Lower leg skin (tissue), 4 donors: ENCODE measurements at regions not wholly inside any gene's neighbourhood (a gene's known extent, or its start where the extent isn't known, plus 50 kb on each side); places are given as distances from the start of the nearest gene placed in this dataset.

Experiments used
- DNase-seq, 2 donors: peaks; one replicate each; pipeline ENCODE4 v3.0.0-alpha.2; 2019; ENCODE audit warnings: low spot score in 2 of 2
- H3K4me3 ChIP-seq: fragments of 200-600 bp; sonication (generic); 2 replicates; pipeline ENCODE4 v1.5.1; 2017; ENCODE audit warnings: mild to moderate bottlenecking, low read depth; ENCODE audit not compliant: poor library complexity, severe bottlenecking
- POLR2A ChIP-seq, 2 donors: fragments of 450-650 bp; IDR thresholded peaks; one replicate each; pipeline ENCODE4 v1.6.1; 2016 to 2017; ENCODE audit warnings: antibody characterized with exemption in 2 of 2, mild to moderate bottlenecking in 1 of 2, moderate library complexity in 1 of 2
- WGBS, 2 donors: methylation state at CpG; one replicate each; pipeline ENCODE4 v1.1.5; 2018; 5-methylcytosine and 5-hydroxymethylcytosine counted together
- intact Hi-C: fragments of 100-400 bp; cut with DNase I; formaldehyde crosslinking; loops from one replicate; pipeline ENCODE4 v1.15.0; 2023; ENCODE audit warnings: low total_unique reads
- TF ChIP-seq, protein P1 (sequence below), 3 donors: fragments of 450-650 bp; IDR thresholded peaks; one replicate each; pipeline ENCODE4 v1.5.1; 2016; ENCODE audit warnings: antibody characterized with exemption in 3 of 3, mild to moderate bottlenecking in 3 of 3, moderate library complexity in 2 of 3

DNA sequence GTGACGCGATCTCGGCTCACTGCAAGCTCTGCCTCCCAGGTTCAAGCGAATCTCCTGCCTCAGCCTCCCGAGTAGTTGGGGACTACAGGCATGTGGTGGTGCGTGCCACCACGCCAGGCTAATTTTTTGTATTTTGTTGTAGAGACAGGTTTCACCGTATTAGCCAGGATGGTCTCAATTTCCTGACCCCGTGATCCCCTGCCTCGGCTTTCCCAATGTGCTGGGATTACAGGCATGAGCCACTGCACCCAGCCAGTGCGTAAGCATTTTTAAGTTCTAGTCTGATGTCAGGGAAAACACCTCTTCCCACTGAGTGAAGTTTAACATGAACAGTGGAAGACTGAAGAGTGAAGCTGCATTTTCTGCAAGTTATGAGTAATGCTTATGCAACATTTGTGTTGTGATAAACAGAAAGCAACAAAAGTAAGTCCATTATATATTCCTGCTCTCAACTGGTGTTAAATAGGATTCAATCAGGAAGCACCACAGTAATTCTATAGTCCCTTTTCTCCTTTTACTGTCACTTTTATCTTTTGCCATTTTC is 1219.8 kb upstream of the RAG2 start:
- WGBS, 2 donors: 90 to 91% methylated on average over 11 of the region's 11 CpGs
- no peak overlapping the region for H3K4me3 ChIP-seq
- no peak for TF ChIP-seq POLR2A (IDR thresholded peaks at IDR 0.05)
- TF ChIP-seq, protein P1, sequence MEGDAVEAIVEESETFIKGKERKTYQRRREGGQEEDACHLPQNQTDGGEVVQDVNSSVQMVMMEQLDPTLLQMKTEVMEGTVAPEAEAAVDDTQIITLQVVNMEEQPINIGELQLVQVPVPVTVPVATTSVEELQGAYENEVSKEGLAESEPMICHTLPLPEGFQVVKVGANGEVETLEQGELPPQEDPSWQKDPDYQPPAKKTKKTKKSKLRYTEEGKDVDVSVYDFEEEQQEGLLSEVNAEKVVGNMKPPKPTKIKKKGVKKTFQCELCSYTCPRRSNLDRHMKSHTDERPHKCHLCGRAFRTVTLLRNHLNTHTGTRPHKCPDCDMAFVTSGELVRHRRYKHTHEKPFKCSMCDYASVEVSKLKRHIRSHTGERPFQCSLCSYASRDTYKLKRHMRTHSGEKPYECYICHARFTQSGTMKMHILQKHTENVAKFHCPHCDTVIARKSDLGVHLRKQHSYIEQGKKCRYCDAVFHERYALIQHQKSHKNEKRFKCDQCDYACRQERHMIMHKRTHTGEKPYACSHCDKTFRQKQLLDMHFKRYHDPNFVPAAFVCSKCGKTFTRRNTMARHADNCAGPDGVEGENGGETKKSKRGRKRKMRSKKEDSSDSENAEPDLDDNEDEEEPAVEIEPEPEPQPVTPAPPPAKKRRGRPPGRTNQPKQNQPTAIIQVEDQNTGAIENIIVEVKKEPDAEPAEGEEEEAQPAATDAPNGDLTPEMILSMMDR (IDR thresholded peaks at IDR 0.05): no peak
- no peak for DNase-seq
- intact Hi-C loops: no loop called here

DNA sequence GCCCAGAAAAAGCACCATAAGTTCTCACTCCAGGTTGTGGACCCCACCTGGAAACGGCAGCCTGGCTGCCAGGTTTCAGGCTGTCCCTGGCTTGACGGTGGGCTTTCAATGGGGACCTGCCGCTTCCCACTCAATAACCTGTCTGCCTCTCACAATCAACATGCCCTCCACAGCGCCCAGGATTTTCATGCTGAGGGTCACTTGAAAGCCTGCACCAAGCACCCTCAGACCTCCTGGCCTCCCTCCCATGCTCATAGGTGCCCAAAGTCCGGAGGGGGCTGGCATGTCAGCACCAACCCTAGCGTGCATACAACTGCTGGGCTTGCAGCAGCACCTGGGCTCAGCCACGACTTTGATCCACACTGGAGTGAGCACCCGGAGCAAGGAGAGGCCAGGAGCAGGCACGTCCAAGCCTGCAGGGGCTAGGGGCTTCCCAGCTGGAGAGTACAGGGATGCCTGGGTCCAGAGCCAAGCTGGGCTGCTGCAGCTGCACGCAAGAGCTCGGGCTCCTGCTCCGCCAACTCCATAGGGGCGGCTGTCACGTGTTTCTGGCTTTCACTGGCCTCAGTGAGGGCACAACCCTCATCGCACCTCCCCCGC is 1214.3 kb upstream of the RAG2 start:
- 81 to 85% methylated on average over 14 to 15 of the region's 16 CpGs for WGBS, 2 donors
- DNase-seq: no peak
- TF ChIP-seq POLR2A (IDR thresholded peaks at IDR 0.05): no peak
- TF ChIP-seq, protein P1 (IDR thresholded peaks at IDR 0.05): no peak
- intact Hi-C loops: no loop called here
- H3K4me3 ChIP-seq: no peak overlapping the region

DNA sequence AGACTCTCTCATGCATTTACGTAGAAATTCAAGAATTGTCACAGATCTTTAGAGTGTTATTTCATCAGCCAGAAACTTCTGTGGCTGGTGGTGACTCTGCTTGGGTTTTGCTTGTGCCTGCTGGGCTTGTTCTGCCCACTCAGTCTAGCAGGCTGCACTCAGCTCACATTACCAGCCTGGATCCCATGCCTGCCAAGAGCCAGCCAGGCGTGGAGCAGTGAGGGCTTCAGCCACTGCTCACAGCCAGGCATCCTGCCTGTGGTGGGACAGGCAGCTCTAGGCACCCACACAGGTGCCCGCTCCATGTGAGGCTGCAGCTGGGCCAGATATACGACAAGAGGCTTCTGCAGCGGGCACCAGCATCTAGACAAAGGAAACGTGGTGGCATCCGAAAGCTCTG is 1213.3 kb upstream of the RAG2 start:
- H3K4me3 ChIP-seq: no peak overlapping the region
- intact Hi-C loops: no loop called here
- TF ChIP-seq, protein P1 (IDR thresholded peaks at IDR 0.05): no peak
- TF ChIP-seq POLR2A (IDR thresholded peaks at IDR 0.05): no peak
- 85 to 91% methylated on average over 7 of the region's 7 CpGs for WGBS, 2 donors
- DNase-seq: no peak

DNA sequence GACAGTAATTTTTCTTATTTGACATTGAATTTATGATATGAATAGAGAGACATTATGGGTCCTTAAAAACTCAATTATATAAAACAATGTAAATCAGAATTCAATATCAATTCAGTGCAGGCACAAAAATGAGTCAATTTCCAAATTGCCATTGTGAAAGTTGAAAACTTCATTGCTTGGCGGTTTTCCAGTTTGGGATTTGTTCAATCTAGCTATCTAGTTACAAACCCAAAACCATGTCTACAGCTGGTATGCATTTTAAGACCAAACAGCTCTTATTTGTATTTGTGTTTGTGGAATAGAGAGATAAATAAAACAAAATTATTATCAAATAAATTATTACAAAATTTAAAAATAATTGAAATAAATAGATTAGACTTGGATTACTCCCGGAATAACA is 1206.6 kb upstream of the RAG2 start:
- H3K4me3 ChIP-seq: no peak overlapping the region
- 85 to 87% methylated on average over 2 of the region's 2 CpGs for WGBS, 2 donors
- TF ChIP-seq, protein P1 (IDR thresholded peaks at IDR 0.05): no peak
- no peak for TF ChIP-seq POLR2A (IDR thresholded peaks at IDR 0.05)
- intact Hi-C loops: no loop called here
- no peak for DNase-seq

DNA sequence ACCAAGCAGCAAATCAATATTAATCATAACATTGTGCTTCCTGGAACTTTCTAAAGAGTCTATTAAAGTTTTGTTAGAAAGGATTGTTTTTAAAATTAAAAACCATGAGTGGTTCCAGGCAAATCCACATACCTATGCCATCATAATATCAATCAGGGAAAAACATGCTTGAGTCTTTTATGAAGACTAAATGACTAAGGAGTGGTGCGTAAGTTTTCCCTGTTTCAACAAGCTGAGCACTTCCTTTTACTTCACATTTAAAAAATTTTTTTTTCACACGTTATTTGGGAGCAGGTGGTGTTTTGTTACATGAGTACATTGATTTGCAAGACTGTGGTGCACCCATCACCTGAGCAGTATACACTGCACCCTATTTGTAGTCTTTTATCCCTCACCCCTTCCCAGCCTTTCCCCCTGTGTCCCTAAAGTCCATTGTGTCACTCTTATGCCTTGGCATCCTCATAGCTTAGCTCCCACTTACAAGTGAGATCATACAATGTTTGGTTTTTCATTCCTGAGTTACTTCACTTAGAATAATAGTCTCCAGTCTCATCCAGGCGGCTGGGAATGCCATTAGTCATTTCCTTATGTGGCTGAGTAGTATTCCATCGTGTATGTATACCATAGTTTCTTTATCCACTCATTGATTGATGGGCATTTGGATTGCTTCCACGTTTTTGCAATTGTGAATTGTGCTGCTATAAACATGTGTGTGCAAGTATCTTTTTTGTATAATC is 1190.3 kb upstream of the RAG2 start:
- intact Hi-C loops: no loop called here
- 36 to 38% methylated on average over 5 of the region's 5 CpGs for WGBS, 2 donors
- no peak overlapping the region for H3K4me3 ChIP-seq
- TF ChIP-seq, protein P1 (IDR thresholded peaks at IDR 0.05): no peak
- TF ChIP-seq POLR2A (IDR thresholded peaks at IDR 0.05): no peak
- DNase-seq: no peak
